Gastroesophageal sphincter (tissue), 3 donors: ENCODE measurements at regions not wholly inside any gene's neighbourhood (a gene's known extent, or its start where the extent isn't known, plus 50 kb on each side); places are given as distances from the start of the nearest gene placed in this dataset.

ENCODE experiments used
- CTCF ChIP-seq, 4 experiments: fragments of 200-600 bp in 2 of 4; fragments of 450-650 bp in 2 of 4; sonication (generic) in 1 of 4; IDR thresholded peaks; one replicate each; pipeline ENCODE4 v1.5.1; 2017 to 2019; ENCODE audit warnings: antibody characterized with exemption in 4 of 4, mild to moderate bottlenecking in 2 of 4, moderate library complexity in 2 of 4
- EP300 ChIP-seq: sonication (generic); formaldehyde crosslinking; IDR thresholded peaks from one replicate; pipeline ENCODE4 v1.6.1; 2017; ENCODE audit warnings: antibody characterized with exemption, mild to moderate bottlenecking
- POLR2A ChIP-seq, 2 donors: fragments of 450-650 bp; IDR thresholded peaks; one replicate each; pipeline ENCODE4 v1.6.1; 2017; ENCODE audit warnings: antibody characterized with exemption in 2 of 2, mild to moderate bottlenecking in 2 of 2, moderate library complexity in 1 of 2
- POLR2AphosphoS5 ChIP-seq: sonication (generic); formaldehyde crosslinking; IDR thresholded peaks from one replicate; pipeline ENCODE4 v1.6.1; 2017; ENCODE audit warnings: antibody characterized with exemption

GRCh38 chr2:192373221-192373620 lies 178.5 kb upstream of the TMEFF2 start:
- TF ChIP-seq CTCF (IDR thresholded peaks at IDR 0.05): no peak
- TF ChIP-seq POLR2A (IDR thresholded peaks at IDR 0.05): no peak
- TF ChIP-seq POLR2AphosphoS5: no peak
- no peak for TF ChIP-seq EP300
